ENCODE measurements at regions not wholly inside any gene's neighbourhood (a gene's known extent, or its start where the extent isn't known, plus 50 kb on each side); places are given as distances from the start of the nearest gene placed in this dataset.

- no peak for DNase-seq (ENCODE audit: low read depth in 4 of 4, low spot score in 3 of 4)
These were observed 82.8 kb downstream of the C11orf91 start for GRCh38 chr11:33617672-33618350.

GRCh38 chr11:33616552-33616951 lies 84.1 kb downstream of the C11orf91 start:
- DNase-seq (ENCODE audit: low read depth in 4 of 4, low spot score in 3 of 4) = no peak

- no peak for DNase-seq (ENCODE audit: low read depth in 4 of 4, low spot score in 3 of 4)
These were observed 84.9 kb downstream of the C11orf91 start for GRCh38 chr11:33615751-33616150.

- no peak for DNase-seq (ENCODE audit: low read depth in 4 of 4, low spot score in 3 of 4)
These were observed 87.2 kb downstream of the C11orf91 start for GRCh38 chr11:33613404-33613803.

GRCh38 chr11:33610903-33611302 lies 89.7 kb downstream of the C11orf91 start:
- no peak for DNase-seq (ENCODE audit: low read depth in 4 of 4, low spot score in 3 of 4)

GRCh38 chr11:33608386-33608785 lies 92.2 kb downstream of the C11orf91 start:
- no peak for DNase-seq (ENCODE audit: low read depth in 4 of 4, low spot score in 3 of 4)

- DNase-seq (ENCODE audit: low read depth in 4 of 4, low spot score in 3 of 4) = no peak
These were observed 93.9 kb downstream of the C11orf91 start for GRCh38 chr11:33606762-33607161.

- DNase-seq (ENCODE audit: low read depth in 4 of 4, low spot score in 3 of 4) = no peak
These were observed 94.9 kb downstream of the C11orf91 start for GRCh38 chr11:33605703-33606102.

- no peak for DNase-seq (ENCODE audit: low read depth in 4 of 4, low spot score in 3 of 4)
These were observed 102.1 kb downstream of the C11orf91 start for GRCh38 chr11:33598426-33599069.

GRCh38 chr11:33594188-33594587 lies 106.4 kb downstream of the C11orf91 start:
- no peak for DNase-seq (ENCODE audit: low read depth in 4 of 4, low spot score in 3 of 4)

- no peak for DNase-seq (ENCODE audit: low read depth in 4 of 4, low spot score in 3 of 4)
These were observed 110.2 kb downstream of the C11orf91 start for GRCh38 chr11:33590441-33590840.

GRCh38 chr11:33588056-33588455 lies 112.6 kb downstream of the C11orf91 start:
- DNase-seq (ENCODE audit: low read depth in 4 of 4, low spot score in 3 of 4) = no peak

GRCh38 chr11:33585586-33586209 lies 114.9 kb downstream of the C11orf91 start:
- DNase-seq (ENCODE audit: low read depth in 4 of 4, low spot score in 3 of 4) = no peak

- DNase-seq (ENCODE audit: low read depth in 4 of 4, low spot score in 3 of 4) = no peak
These were observed 117.8 kb downstream of the C11orf91 start for GRCh38 chr11:33582636-33583325.

GRCh38 chr11:33579101-33579500 lies 121.5 kb downstream of the C11orf91 start:
- no peak for DNase-seq (ENCODE audit: low read depth in 4 of 4, low spot score in 3 of 4)

- DNase-seq (ENCODE audit: low read depth in 4 of 4, low spot score in 3 of 4) = no peak
These were observed 123.4 kb downstream of the C11orf91 start for GRCh38 chr11:33577204-33577603.

- no peak for DNase-seq (ENCODE audit: low read depth in 4 of 4, low spot score in 3 of 4)
These were observed 125.3 kb downstream of the C11orf91 start for GRCh38 chr11:33575311-33575710.

- no peak for DNase-seq (ENCODE audit: low read depth in 4 of 4, low spot score in 3 of 4)
These were observed 126.3 kb downstream of the C11orf91 start for GRCh38 chr11:33574331-33574730.

GRCh38 chr11:33569333-33569732 lies 131.3 kb downstream of the C11orf91 start:
- no peak for DNase-seq (ENCODE audit: low read depth in 4 of 4, low spot score in 3 of 4)

- no peak for DNase-seq (ENCODE audit: low read depth in 4 of 4, low spot score in 3 of 4)
These were observed 133.6 kb downstream of the C11orf91 start for GRCh38 chr11:33567004-33567403.

- no peak for DNase-seq (ENCODE audit: low read depth in 4 of 4, low spot score in 3 of 4)
These were observed 135.7 kb downstream of the C11orf91 start for GRCh38 chr11:33564856-33565453.
